IPS-NIHi7 (cell line): ENCODE measurements at regions not wholly inside any gene's neighbourhood (a gene's known extent, or its start where the extent isn't known, plus 50 kb on each side); places are given as distances from the start of the nearest gene placed in this dataset.
A peak's percentile ranks its signal among the peaks of the same experiment; 100 is the strongest.
"Not testable (repeated sequence)": the region's sequence is repeated elsewhere in the genome, so short reads cannot be mapped to it uniquely, and the experiment has no call there.

ENCODE experiments used
- DNase-seq: peaks from one replicate; pipeline ENCODE4 v3.0.0; 2012; ENCODE audit warnings: mixed read lengths; ENCODE audit errors: extremely low spot score

GRCh38 chrX:13955975-13956374 lies 73.7 kb downstream of the GEMIN8 start:
- no peak for DNase-seq

DNA sequence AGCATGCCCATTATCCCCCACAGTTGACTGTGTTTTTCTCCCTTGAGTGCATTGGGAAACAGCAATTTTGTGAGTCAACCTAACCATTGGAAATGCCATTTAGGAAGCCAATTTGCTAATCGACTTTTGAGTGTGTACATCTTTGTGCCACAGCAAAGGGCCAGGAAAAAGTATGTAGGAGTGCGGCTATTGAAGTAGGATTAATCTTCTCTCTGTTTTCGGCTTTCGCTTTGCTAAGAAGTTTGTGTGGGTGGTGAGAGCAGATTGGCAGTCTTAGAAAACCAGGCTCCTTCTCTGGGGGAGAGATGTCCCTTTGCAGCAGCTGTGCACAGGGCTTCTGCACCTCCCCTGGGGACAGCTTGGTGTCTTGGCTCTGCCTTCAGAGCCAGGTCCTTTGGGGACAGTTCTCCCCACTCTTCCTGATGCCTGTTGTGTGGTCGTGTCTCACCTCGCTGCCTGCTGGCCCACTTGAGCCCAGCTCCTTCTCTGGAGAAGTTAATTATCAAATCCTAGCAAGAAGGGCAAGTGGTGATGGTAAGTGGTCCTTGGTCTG lies 74.5 kb downstream of the GEMIN8 start:
- no peak for DNase-seq

GRCh38 chrX:13952581-13952980 lies 77.1 kb downstream of the GEMIN8 start:
- DNase-seq: no peak

- DNase-seq: not testable (repeated sequence)
Observed at GRCh38 chrX:13946223-13946622, 83.5 kb downstream of the GEMIN8 start.

- DNase-seq: not testable (repeated sequence)
Observed at GRCh38 chrX:13945787-13946186, 83.9 kb downstream of the GEMIN8 start.

DNA sequence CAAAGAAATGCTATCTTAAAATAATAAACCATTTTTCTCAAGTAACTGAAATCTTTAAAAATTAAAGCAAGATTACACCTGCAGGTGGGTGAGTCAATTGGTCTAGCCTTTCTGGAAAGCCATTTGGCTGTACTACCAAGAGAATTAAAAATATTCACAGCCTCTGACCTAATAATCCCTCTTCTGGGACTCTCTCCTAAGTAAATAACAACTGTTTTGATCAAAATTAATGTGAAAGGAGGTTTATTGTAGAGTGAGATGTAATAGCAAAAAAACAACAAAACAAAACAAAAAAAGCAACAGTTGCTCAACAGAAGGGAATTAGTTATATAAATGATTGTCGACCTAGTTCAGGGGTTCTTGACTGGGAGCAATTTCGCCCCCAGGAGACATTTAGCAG lies 89.0 kb downstream of the GEMIN8 start:
- no peak for DNase-seq

GRCh38 chrX:13939741-13940597 lies 89.7 kb downstream of the GEMIN8 start:
- DNase-seq: no peak

DNA sequence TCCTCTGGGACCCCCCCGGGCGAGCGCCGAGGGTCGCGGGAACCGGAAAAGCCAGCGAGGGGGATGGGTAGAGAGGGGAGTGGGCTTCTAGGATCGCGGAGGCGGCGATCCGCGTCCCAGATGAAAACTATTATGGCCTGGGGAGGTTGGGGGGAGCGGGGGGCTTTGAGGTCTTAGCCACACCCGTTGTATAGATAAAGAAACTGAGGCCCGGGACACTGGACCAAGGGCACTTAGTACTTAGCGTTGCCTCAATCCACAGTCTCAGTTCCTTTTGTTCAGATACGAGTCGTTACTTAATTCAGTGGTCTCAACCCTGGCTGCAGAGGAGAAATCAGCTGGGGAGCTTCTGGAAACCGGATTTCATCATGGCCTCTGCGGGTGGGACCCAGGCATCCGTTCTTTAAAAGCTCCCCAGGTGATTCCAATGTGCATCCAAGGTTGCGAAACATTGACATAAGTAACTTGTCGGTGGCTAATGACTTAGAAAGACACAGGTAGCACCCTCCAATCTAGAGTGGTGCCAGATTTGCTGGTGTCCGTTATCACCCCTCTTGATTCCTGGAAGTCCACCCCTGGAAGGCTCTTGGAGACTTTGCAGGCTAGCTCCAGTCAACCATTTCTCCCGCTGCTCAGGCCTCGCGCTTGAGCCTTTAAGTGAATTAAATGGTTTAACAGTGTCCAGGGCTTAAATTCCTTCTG lies 90.7 kb downstream of the GEMIN8 start:
- peak; percentile 40 for DNase-seq

- DNase-seq: peak; percentile 83
Observed at GRCh38 chrX:13938051-13938828, 91.5 kb downstream of the GEMIN8 start.

DNA sequence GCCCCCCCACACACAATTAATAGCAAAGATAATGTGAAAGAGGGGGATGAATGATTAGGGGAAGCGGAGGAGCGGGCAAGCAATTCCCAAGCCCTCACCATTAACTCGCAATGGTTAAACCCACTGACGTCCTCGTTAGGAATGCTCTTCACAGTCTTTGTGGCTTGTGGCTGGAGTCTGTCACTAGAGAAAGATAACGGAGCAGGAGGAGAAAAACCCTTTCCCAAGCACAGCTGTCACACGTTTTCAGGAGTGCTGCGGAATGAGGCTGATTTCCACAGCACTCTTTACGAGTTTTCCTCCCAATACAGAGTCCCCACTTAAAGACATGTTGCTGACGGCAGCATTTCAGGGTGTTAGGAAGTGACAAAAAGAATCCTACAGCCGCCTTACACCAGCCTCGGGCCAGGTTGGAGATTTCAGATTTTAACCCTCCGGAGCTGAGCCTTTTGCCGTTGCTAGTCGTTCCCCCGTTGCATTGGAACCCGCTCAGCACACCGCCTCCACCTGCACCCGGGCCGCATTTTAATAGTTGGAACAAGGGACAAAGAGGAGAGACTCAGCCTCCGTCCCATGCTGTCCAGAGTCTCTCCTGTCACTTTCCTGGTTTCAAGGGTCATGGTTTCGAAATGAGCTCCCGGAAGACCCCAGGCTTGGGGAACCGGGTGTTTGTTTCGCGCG lies 92.2 kb downstream of the GEMIN8 start:
- DNase-seq: peak; percentile 51

- no peak for DNase-seq
Observed at GRCh38 chrX:13936521-13937225, 93.0 kb downstream of the GEMIN8 start.

GRCh38 chrX:13934731-13935130 lies 95.0 kb downstream of the GEMIN8 start:
- DNase-seq: no peak

GRCh38 chrX:13933851-13934250 lies 95.8 kb downstream of the GEMIN8 start:
- no peak for DNase-seq

DNA sequence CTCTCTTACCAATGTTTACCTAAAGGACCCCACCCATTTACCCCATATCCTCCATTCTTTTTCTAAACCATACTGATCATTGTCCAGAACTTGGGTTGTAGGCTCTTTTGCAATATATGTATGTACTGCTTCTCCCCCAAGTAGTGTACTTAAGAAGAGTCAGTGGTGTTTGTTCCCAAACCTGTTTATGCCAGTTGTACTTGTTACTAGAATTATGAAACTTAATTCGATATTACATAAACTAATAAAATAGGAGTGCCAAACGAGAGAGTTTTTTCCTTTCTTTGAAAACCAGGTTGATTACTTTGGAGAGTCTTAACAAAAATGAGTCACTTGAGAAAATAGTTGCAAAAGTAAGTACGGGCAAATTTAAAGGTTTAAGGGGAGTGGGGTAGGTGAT lies 96.3 kb downstream of the GEMIN8 start:
- no peak for DNase-seq

GRCh38 chrX:13932416-13932815 lies 97.3 kb downstream of the GEMIN8 start:
- no peak for DNase-seq

- DNase-seq: no peak
Observed at GRCh38 chrX:13927175-13927574, 102.5 kb downstream of the GEMIN8 start.

DNA sequence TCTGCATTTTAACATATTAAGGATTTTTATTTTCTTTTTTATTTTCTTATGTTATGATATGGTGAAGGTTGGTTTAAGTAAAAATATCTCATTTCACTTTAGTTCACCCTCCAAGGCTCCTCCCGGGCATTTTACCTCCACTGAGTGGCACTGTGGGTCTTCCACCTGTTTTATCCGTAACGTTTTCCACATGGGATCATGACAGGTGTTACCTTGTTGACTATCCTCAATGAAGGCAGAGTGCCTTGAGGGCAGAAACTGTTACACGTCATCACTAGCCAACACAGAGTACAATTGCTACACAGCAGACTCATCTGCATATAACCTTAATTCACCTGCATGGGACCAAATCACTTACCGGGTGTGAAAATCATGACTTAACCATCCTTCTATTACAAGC lies 105.8 kb downstream of the GEMIN8 start:
- DNase-seq: no peak

DNA sequence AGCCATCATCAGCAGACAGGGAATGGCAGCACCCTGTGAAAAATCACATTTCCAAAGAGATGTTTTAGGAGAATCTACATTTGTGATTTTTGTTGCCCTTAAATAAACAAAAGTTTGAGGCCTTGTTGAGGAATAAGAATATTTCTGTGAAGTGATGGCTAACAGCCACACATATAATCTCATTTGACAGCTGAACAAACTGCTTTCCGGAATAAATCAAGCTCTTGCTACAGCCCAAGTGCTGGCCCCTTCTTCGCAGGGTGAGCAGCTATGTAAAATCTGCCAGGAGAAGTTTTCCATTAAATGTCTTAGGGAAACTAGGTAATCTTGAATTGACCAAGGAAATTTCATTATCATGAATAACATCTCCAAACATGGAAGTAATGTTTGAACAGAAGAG lies 106.4 kb upstream of the GPM6B start:
- DNase-seq: no peak

GRCh38 chrX:13917507-13917906 lies 100.6 kb upstream of the GPM6B start:
- no peak for DNase-seq

DNA sequence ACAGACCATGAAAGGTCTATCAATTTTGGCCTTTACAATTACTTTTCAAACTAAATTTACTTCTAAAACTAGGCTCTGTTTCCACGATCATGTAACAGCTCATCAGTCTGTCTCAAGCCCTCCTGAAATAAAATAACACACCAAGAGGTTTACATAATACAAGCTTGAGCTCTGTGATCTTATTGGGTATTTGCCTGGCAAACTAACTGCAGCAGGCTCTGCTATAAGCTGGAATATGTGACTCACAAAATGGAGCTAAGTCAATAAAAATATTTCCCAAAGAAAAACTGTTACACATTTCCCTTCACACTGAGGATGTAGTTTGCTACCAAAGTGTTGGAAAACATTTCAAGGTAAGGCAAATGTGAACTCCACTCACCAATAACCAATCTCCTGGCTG lies 94.7 kb upstream of the GPM6B start:
- DNase-seq: no peak

DNA sequence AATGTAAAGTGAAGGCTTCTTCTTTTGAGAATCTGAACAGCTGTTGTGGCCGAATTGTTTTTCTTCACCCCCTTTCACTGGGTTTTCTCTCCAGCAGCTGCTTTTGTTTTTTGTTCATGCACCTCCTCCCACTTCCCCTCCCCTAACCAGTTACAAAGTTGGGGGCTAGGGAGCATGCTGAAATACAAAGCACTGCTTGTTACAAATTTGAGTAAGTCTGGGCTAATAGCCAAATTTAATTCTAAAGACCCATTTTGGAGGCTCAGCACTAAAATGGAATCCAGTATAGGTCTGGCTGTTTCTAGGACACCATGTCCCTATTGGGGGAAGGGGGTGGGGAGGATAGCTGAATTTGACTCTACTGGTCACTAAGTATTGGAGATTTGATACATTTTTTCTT lies 89.2 kb upstream of the GPM6B start:
- no peak for DNase-seq
